PC-9 (cell line): ENCODE measurements at regions not wholly inside any gene's neighbourhood (a gene's known extent, or its start where the extent isn't known, plus 50 kb on each side); places are given as distances from the start of the nearest gene placed in this dataset.

Source experiments
- CTCF ChIP-seq: fragments of 200-600 bp; sonication (generic); conservative IDR thresholded peaks from 2 replicates; pipeline ENCODE4 v1.6.1; 2017; ENCODE audit warnings: mixed run types, antibody characterized with exemption, mild to moderate bottlenecking, moderate library complexity
- EZH2 ChIP-seq: fragments of 200-600 bp; sonication (generic); IDR thresholded peaks from 2 replicates; pipeline ENCODE4 v1.8.0; 2017; ENCODE audit warnings: antibody characterized with exemption, low read depth

GRCh38 chr13:40457929-40458719 lies 208.3 kb downstream of the FOXO1 start:
- TF ChIP-seq EZH2 = no peak
- no peak for TF ChIP-seq CTCF
